Lower leg skin (tissue), 3 donors: ENCODE measurements at regions not wholly inside any gene's neighbourhood (a gene's known extent, or its start where the extent isn't known, plus 50 kb on each side); places are given as distances from the start of the nearest gene placed in this dataset.

Experiments
- POLR2A ChIP-seq, 2 donors: fragments of 450-650 bp; IDR thresholded peaks; one replicate each; pipeline ENCODE4 v1.6.1; 2016 to 2017; ENCODE audit warnings: antibody characterized with exemption in 2 of 2, mild to moderate bottlenecking in 1 of 2, moderate library complexity in 1 of 2
- TF ChIP-seq, protein P1 (sequence below), 3 donors: fragments of 450-650 bp; IDR thresholded peaks; one replicate each; pipeline ENCODE4 v1.5.1; 2016; ENCODE audit warnings: antibody characterized with exemption in 3 of 3, mild to moderate bottlenecking in 3 of 3, moderate library complexity in 2 of 3

- TF ChIP-seq, protein P1, sequence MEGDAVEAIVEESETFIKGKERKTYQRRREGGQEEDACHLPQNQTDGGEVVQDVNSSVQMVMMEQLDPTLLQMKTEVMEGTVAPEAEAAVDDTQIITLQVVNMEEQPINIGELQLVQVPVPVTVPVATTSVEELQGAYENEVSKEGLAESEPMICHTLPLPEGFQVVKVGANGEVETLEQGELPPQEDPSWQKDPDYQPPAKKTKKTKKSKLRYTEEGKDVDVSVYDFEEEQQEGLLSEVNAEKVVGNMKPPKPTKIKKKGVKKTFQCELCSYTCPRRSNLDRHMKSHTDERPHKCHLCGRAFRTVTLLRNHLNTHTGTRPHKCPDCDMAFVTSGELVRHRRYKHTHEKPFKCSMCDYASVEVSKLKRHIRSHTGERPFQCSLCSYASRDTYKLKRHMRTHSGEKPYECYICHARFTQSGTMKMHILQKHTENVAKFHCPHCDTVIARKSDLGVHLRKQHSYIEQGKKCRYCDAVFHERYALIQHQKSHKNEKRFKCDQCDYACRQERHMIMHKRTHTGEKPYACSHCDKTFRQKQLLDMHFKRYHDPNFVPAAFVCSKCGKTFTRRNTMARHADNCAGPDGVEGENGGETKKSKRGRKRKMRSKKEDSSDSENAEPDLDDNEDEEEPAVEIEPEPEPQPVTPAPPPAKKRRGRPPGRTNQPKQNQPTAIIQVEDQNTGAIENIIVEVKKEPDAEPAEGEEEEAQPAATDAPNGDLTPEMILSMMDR (IDR thresholded peaks at IDR 0.05), result no peak
- TF ChIP-seq POLR2A (IDR thresholded peaks at IDR 0.05), result no peak
Measured at GRCh38 chr18:10074110-10074509, 160.3 kb downstream of the VAPA start.
